ENCODE measurements at regions not wholly inside any gene's neighbourhood (a gene's known extent, or its start where the extent isn't known, plus 50 kb on each side); places are given as distances from the start of the nearest gene placed in this dataset.

DNA sequence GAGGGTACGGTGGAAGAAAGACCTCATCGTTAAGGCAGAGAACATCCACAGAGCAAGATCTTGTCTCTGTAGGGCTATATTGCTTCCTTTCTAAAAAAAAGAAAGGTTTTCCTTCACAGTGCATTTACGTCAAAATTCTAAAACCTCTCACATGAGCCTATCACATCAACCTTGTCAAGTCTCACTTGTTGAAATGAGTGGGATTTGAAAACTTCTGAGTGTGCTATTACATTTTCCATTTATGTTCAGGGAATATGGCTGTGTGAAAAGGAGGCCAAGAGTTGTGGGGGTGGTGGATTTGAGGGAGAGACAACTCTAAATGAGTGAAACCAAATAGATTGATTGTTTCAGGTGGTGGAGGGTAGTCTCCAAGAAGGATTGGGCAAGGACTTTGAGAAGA is 147.1 kb upstream of the MPDZ start:
- no peak for DNase-seq (ENCODE audit: low spot score in 2 of 2, unreplicated experiment in 2 of 2)
- no peaks in the 10 kb centered on the region for H3K9me3 Mint-ChIP-seq
- TF ChIP-seq, protein P1, sequence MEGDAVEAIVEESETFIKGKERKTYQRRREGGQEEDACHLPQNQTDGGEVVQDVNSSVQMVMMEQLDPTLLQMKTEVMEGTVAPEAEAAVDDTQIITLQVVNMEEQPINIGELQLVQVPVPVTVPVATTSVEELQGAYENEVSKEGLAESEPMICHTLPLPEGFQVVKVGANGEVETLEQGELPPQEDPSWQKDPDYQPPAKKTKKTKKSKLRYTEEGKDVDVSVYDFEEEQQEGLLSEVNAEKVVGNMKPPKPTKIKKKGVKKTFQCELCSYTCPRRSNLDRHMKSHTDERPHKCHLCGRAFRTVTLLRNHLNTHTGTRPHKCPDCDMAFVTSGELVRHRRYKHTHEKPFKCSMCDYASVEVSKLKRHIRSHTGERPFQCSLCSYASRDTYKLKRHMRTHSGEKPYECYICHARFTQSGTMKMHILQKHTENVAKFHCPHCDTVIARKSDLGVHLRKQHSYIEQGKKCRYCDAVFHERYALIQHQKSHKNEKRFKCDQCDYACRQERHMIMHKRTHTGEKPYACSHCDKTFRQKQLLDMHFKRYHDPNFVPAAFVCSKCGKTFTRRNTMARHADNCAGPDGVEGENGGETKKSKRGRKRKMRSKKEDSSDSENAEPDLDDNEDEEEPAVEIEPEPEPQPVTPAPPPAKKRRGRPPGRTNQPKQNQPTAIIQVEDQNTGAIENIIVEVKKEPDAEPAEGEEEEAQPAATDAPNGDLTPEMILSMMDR (IDR thresholded peaks at IDR 0.05; ENCODE audit: unreplicated experiment): no peak
- peak overlapping the region; percentile 85 for H3K27ac Mint-ChIP-seq
- H3K4me3 Mint-ChIP-seq: no peak overlapping the region
- H3K36me3 Mint-ChIP-seq: no peaks in the 10 kb centered on the region
- H3K27me3 Mint-ChIP-seq (ENCODE audit: low read depth): no peaks in the 10 kb centered on the region
- H3K4me1 Mint-ChIP-seq: peaks cover 46% of the 10 kb centered on the region

DNA sequence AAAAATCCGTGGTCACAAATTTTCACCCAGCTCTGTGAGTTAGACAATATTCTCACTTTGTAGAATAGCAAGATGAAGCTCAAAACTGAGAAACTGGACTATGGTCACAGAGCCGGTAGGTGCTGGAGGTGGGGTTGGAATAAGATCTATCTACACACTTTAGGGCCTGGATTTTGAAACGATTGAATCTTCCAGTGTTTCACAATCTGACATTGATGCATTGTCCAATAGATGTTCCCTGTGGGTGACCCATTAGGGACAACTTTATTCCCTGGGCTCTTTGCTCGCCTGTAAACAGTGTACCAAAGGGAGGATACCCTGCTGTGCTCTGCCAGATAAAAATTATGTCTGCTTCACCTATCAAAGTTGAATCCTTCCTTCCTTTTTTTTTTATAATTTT is 145.4 kb upstream of the MPDZ start:
- DNase-seq (ENCODE audit: low spot score in 2 of 2, unreplicated experiment in 2 of 2): no peak
- H3K27ac Mint-ChIP-seq: no peak overlapping the region
- no peaks in the 10 kb centered on the region for H3K27me3 Mint-ChIP-seq (ENCODE audit: low read depth)
- TF ChIP-seq, protein P1 (IDR thresholded peaks at IDR 0.05; ENCODE audit: unreplicated experiment): no peak
- peaks cover 6% of the 10 kb centered on the region for H3K9me3 Mint-ChIP-seq
- H3K36me3 Mint-ChIP-seq: peaks cover 5% of the 10 kb centered on the region
- peaks cover 30% of the 10 kb centered on the region for H3K4me1 Mint-ChIP-seq
- no peak overlapping the region for H3K4me3 Mint-ChIP-seq

DNA sequence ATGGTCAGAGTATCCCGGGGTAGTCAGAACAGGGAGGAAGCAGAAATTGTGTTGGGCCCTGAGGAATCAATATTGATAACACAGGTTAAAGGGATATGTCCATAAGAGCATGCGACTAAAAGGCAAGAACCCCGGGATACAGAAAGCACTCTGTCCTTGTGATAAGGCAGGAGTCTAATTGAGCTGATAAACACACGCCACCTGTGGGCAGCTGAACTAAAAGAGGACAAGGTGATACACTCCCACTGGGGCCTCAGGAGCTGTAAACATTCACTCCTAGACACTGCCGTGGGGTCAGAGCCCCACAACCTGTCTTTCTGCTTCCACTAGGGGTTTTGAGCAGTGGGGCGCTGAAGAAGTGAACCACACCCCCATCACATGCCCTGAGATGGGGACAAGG is 144.7 kb upstream of the MPDZ start:
- Mint-ChIP-seq H3K4me3 (no peak overlapping the region), H3K4me1 (peaks cover 25% of the 10 kb centered on the region), H3K27ac (peak overlapping the region; percentile 5), H3K36me3 (peaks cover 5% of the 10 kb centered on the region), H3K9me3 (peaks cover 6% of the 10 kb centered on the region), H3K27me3 (ENCODE audit: low read depth) (no peaks in the 10 kb centered on the region)
- TF ChIP-seq, protein P1 (IDR thresholded peaks at IDR 0.05; ENCODE audit: unreplicated experiment): no peak
- DNase-seq (ENCODE audit: low spot score in 2 of 2, unreplicated experiment in 2 of 2): no peak

DNA sequence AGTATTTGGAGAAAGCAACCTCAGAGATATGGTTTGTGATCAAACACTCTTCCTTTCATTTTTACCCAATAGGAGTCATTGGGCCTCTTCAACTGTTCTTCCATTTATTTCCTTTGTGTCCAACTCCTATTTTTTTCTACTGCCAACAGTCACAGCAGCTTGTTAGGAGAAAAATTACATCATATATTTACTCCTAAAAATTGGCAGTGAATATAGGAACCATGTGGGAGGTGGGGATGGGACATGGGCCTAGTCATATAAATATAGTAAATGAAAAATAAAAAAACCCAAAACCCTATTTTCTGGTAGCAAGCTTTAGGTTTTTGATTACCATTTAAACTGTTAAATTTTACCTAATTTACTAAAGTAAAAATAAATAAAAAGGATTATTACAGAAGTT is 134.9 kb upstream of the MPDZ start:
- no peaks in the 10 kb centered on the region for H3K27me3 Mint-ChIP-seq (ENCODE audit: low read depth)
- TF ChIP-seq, protein P1 (IDR thresholded peaks at IDR 0.05; ENCODE audit: unreplicated experiment): no peak
- no peak overlapping the region for H3K27ac Mint-ChIP-seq
- no peak overlapping the region for H3K4me3 Mint-ChIP-seq
- H3K9me3 Mint-ChIP-seq: no peaks in the 10 kb centered on the region
- DNase-seq (ENCODE audit: low spot score in 2 of 2, unreplicated experiment in 2 of 2): no peak
- no peaks in the 10 kb centered on the region for H3K36me3 Mint-ChIP-seq
- peaks cover 28% of the 10 kb centered on the region for H3K4me1 Mint-ChIP-seq

DNA sequence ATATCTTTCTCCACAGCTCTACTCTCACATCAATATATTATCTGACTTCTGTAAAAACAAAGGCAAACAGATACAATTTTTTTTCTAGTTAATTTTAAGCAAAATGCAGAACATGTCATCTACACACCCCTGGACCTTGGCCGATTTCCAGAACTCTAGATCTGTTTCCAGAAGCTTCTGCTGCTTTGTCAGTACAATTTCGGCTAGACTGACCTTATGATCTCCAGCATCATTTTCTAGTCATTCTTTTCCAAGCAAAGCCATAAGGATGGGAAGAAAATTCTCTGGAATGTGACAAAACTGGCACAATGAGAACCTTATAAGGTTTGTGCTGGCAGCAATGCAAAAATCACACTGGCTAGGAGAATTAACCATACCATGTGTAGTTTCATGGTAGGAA is 132.8 kb upstream of the MPDZ start:
- H3K4me1 Mint-ChIP-seq: peaks cover 29% of the 10 kb centered on the region
- no peak overlapping the region for H3K4me3 Mint-ChIP-seq
- no peaks in the 10 kb centered on the region for H3K9me3 Mint-ChIP-seq
- no peak for DNase-seq (ENCODE audit: low spot score in 2 of 2, unreplicated experiment in 2 of 2)
- no peaks in the 10 kb centered on the region for H3K27me3 Mint-ChIP-seq (ENCODE audit: low read depth)
- TF ChIP-seq, protein P1 (IDR thresholded peaks at IDR 0.05; ENCODE audit: unreplicated experiment): no peak
- no peaks in the 10 kb centered on the region for H3K36me3 Mint-ChIP-seq
- peak overlapping the region; percentile 97 for H3K27ac Mint-ChIP-seq

DNA sequence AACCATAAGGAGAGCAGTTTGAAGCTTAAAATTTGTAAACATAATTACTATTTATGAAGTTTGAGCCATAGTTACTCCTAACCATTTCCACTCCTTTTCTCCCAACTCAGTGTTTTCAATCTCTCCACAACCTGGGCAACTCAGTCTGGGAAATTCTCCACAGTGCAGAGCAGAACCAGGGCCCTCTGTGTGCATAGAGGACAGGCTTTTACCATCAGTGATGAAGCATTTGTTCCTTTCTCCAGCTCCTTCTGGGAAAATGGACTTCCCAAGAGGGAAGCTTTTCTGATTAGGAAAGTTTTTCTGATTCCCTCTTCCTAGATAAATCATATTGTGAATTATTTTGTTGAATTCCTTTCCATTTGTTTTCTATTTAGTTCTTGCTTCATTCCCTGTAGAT is 132.3 kb upstream of the MPDZ start:
- no peak overlapping the region for H3K4me3 Mint-ChIP-seq

More for the DNA sequence above, 132.3 kb upstream of the MPDZ start:
- TF ChIP-seq, protein P1 (IDR thresholded peaks at IDR 0.05; ENCODE audit: unreplicated experiment): no peak
- H3K9me3 Mint-ChIP-seq: no peaks in the 10 kb centered on the region
- DNase-seq (ENCODE audit: low spot score in 2 of 2, unreplicated experiment in 2 of 2): no peak
- H3K27me3 Mint-ChIP-seq (ENCODE audit: low read depth): no peaks in the 10 kb centered on the region
- H3K27ac Mint-ChIP-seq: peak overlapping the region; percentile 97
- H3K4me1 Mint-ChIP-seq: peaks cover 34% of the 10 kb centered on the region
- H3K36me3 Mint-ChIP-seq: no peaks in the 10 kb centered on the region
